Neuronal stem cell (in vitro differentiated cells): ENCODE measurements at regions not wholly inside any gene's neighbourhood (a gene's known extent, or its start where the extent isn't known, plus 50 kb on each side); places are given as distances from the start of the nearest gene placed in this dataset.

Experiments
- DNase-seq: peaks from one replicate; pipeline ENCODE4 v3.0.0-alpha.2; 2013; ENCODE audit warnings: low spot score
- H2AFZ ChIP-seq: one replicate; pipeline ENCODE4 v1.6.1; 2013; ENCODE audit warnings: mild to moderate bottlenecking, low read length, inconsistent platforms
- H2AK5ac ChIP-seq: 2 replicates; pipeline ENCODE4 v1.6.1; 2013; ENCODE audit warnings: low read depth, mild to moderate bottlenecking, inconsistent platforms, low read length, moderate library complexity, mixed read lengths
- H2BK120ac ChIP-seq: 2 replicates; pipeline ENCODE4 v1.6.1; 2013; ENCODE audit warnings: low read depth, mild to moderate bottlenecking, inconsistent platforms, low read length, moderate library complexity, mixed read lengths
- H2BK12ac ChIP-seq: one replicate; pipeline ENCODE4 v1.6.1; 2013; ENCODE audit warnings: low read length, inconsistent platforms
- H2BK15ac ChIP-seq: 2 replicates; pipeline ENCODE4 v1.6.1; 2013; ENCODE audit warnings: mild to moderate bottlenecking, low read length, inconsistent platforms, mixed read lengths
- H2BK5ac ChIP-seq: one replicate; pipeline ENCODE4 v1.6.1; 2013; ENCODE audit warnings: inconsistent platforms, mild to moderate bottlenecking, low read length, moderate library complexity
- H3K14ac ChIP-seq: one replicate; pipeline ENCODE4 v1.6.1; 2013; ENCODE audit warnings: low read length, inconsistent platforms
- H3K18ac ChIP-seq: 2 replicates; pipeline ENCODE4 v1.6.1; 2013; ENCODE audit warnings: low read length, inconsistent platforms
- H3K23ac ChIP-seq: 2 replicates; pipeline ENCODE4 v1.6.1; 2013; ENCODE audit warnings: low read depth, mild to moderate bottlenecking, mixed read lengths, low read length, inconsistent platforms; ENCODE audit not compliant: poor library complexity
- H3K27ac ChIP-seq: replicated peaks from 3 replicates; pipeline ENCODE4 v1.5.1; 2013; ENCODE audit warnings: low read length, inconsistent platforms
- H3K27me3 ChIP-seq, 3 experiments: 2 replicates each; pipeline ENCODE4 v1.6.1; 2013; ENCODE audit warnings: low read length in 3 of 3, mild to moderate bottlenecking in 2 of 3, inconsistent platforms in 1 of 3, low read depth in 1 of 3, mixed read lengths in 1 of 3, moderate library complexity in 1 of 3; ENCODE audit not compliant: control insufficient read depth in 3 of 3, insufficient read depth in 3 of 3
- H3K36me3 ChIP-seq, 2 donors: replicated peaks in 1 of 2; 2 replicates each; pipeline ENCODE4 v1.6.1; 2013; ENCODE audit warnings: low read length in 2 of 2; ENCODE audit not compliant: control insufficient read depth in 2 of 2, insufficient read depth in 2 of 2
- H3K4ac ChIP-seq: 2 replicates; pipeline ENCODE4 v1.6.1; 2013; ENCODE audit warnings: inconsistent platforms, mild to moderate bottlenecking, low read length, moderate library complexity
- H3K4me1 ChIP-seq, 2 donors: 1 replicate in 1 of 2; 2 replicates in 1 of 2; pipeline ENCODE4 v1.6.1; 2013; ENCODE audit warnings: low read length in 2 of 2, low read depth in 1 of 2; ENCODE audit not compliant: control insufficient read depth in 2 of 2, insufficient read depth in 1 of 2
- H3K4me2 ChIP-seq: one replicate; pipeline ENCODE4 v1.6.1; 2013; ENCODE audit warnings: mild to moderate bottlenecking, low read length, inconsistent platforms; ENCODE audit not compliant: insufficient read depth, poor library complexity, severe bottlenecking
- H3K4me3 ChIP-seq, 2 donors: 2 replicates each; pipeline ENCODE4 v1.5.1; 2013; ENCODE audit warnings: low read length in 2 of 2, mild to moderate bottlenecking in 2 of 2, inconsistent platforms in 1 of 2, moderate library complexity in 1 of 2
- H3K79me1 ChIP-seq: one replicate; pipeline ENCODE4 v1.6.1; 2013; ENCODE audit warnings: low read depth, mild to moderate bottlenecking, inconsistent platforms, low read length, moderate library complexity
- H3K9ac ChIP-seq: one replicate; pipeline ENCODE4 v1.6.1; 2013; ENCODE audit warnings: mild to moderate bottlenecking, low read depth, low read length, inconsistent platforms; ENCODE audit not compliant: poor library complexity
- H3K9me3 ChIP-seq, 2 donors: replicated peaks in 1 of 2; 2 replicates each; pipeline versions ENCODE3 to v1.6.1; 2013; ENCODE audit warnings: low read length in 2 of 2, mild to moderate bottlenecking in 2 of 2, inconsistent platforms in 1 of 2, low read depth in 1 of 2, mixed read lengths in 1 of 2, moderate library complexity in 1 of 2; ENCODE audit not compliant: control insufficient read depth in 2 of 2, insufficient read depth in 1 of 2
- H4K8ac ChIP-seq: one replicate; pipeline ENCODE4 v1.6.1; 2013; ENCODE audit warnings: low read depth, mild to moderate bottlenecking, inconsistent platforms, low read length, moderate library complexity
- H4K91ac ChIP-seq: one replicate; pipeline ENCODE4 v1.6.1; 2013; ENCODE audit warnings: low read length, low read depth, mild to moderate bottlenecking, inconsistent platforms; ENCODE audit not compliant: poor library complexity
- WGBS, 2 donors: extraction: QIAGEN DNeasy Blood & Tissue Kit; methylation state at CpG; one replicate each; pipeline ENCODE4 v1.1.7; 2013; ENCODE audit warnings: missing lambda C conversion rate in 2 of 2, mixed read lengths in 1 of 2; ENCODE audit not compliant: insufficient read length in 2 of 2, insufficient replicate concordance in 1 of 2; ENCODE audit errors: extremely low coverage in 2 of 2; 5-methylcytosine and 5-hydroxymethylcytosine counted together

GRCh38 chr5:124402144-124402581 is 344.3 kb downstream of the ZNF608 start:
- no CpG with 5 or more reads among the region's 3 CpGs for WGBS, 2 donors
- no peak overlapping the region for H3K4me3 ChIP-seq
- no peak for DNase-seq

GRCh38 chr5:124401476-124402143 is 344.8 kb downstream of the ZNF608 start:
- H2AFZ ChIP-seq: peak overlapping the region; percentile 75
- H3K4me1 ChIP-seq: peaks cover 12 to 14% of the 10 kb centered on the region in 2 donors
- WGBS, 2 donors: no CpG with 5 or more reads among the region's 6 CpGs
- H2BK5ac ChIP-seq: no peak overlapping the region
- H2AK5ac ChIP-seq: no peak overlapping the region
- H3K27ac ChIP-seq: no peak overlapping the region
- H3K18ac ChIP-seq: no peak overlapping the region
- no peak overlapping the region for H3K14ac ChIP-seq
- no peak overlapping the region for H2BK15ac ChIP-seq
- no peak overlapping the region for H4K8ac ChIP-seq
- no peak overlapping the region for H3K23ac ChIP-seq
- H3K9me3 ChIP-seq: no peaks in the 10 kb centered on the region
- H2BK12ac ChIP-seq: no peak overlapping the region
- H3K9ac ChIP-seq: no peak overlapping the region
- no peaks in the 10 kb centered on the region for H3K79me1 ChIP-seq
- no peak overlapping the region for H3K4me2 ChIP-seq
- no peaks in the 10 kb centered on the region for H3K36me3 ChIP-seq
- no peak for DNase-seq
- H3K27me3 ChIP-seq: no peaks in the 10 kb centered on the region
- no peak overlapping the region for H2BK120ac ChIP-seq
- H3K4ac ChIP-seq: no peak overlapping the region
- no peak overlapping the region for H3K4me3 ChIP-seq
- no peak overlapping the region for H4K91ac ChIP-seq

More at GRCh38 chr5:124402144-124402581, 344.3 kb downstream of the ZNF608 start:
- no peak overlapping the region for H3K4me2 ChIP-seq
- H3K36me3 ChIP-seq: no peaks in the 10 kb centered on the region
- no peak overlapping the region for H3K9ac ChIP-seq
- H3K23ac ChIP-seq: no peak overlapping the region
- no peak overlapping the region for H2BK12ac ChIP-seq
- H3K14ac ChIP-seq: no peak overlapping the region
- H3K4ac ChIP-seq: no peak overlapping the region
- H2BK5ac ChIP-seq: no peak overlapping the region
- peaks cover 10 to 14% of the 10 kb centered on the region in 2 donors for H3K4me1 ChIP-seq
- H3K18ac ChIP-seq: no peak overlapping the region
- H3K9me3 ChIP-seq: no peaks in the 10 kb centered on the region
- no peak overlapping the region for H4K91ac ChIP-seq
- peak overlapping the region; percentile 75 for H2AFZ ChIP-seq
- H2BK120ac ChIP-seq: no peak overlapping the region
- H4K8ac ChIP-seq: no peak overlapping the region
- H3K27ac ChIP-seq: no peak overlapping the region
- no peaks in the 10 kb centered on the region for H3K79me1 ChIP-seq
- no peak overlapping the region for H2BK15ac ChIP-seq
- no peak overlapping the region for H2AK5ac ChIP-seq
- no peaks in the 10 kb centered on the region for H3K27me3 ChIP-seq

- Histone ChIP-seq H4K91ac (no peak overlapping the region), H3K18ac (no peak overlapping the region), H3K4me2 (no peak overlapping the region), H3K36me3 (no peaks in the 10 kb centered on the region), H2AFZ (no peak overlapping the region), H2BK12ac (no peak overlapping the region), H3K23ac (no peak overlapping the region), H3K9me3 (no peaks in the 10 kb centered on the region), H2BK5ac (no peak overlapping the region), H2BK120ac (no peak overlapping the region), H3K4me1 (peaks cover 23 to 24% of the 10 kb centered on the region in 2 donors), H3K79me1 (no peaks in the 10 kb centered on the region), H3K4me3 (no peak overlapping the region), H3K27me3 (peaks cover 0 to 3% (median 0%) of the 10 kb centered on the region in 3 experiments), H3K27ac (no peak overlapping the region), H3K14ac (no peak overlapping the region), H2BK15ac (no peak overlapping the region), H3K4ac (no peak overlapping the region), H3K9ac (no peak overlapping the region), H2AK5ac (no peak overlapping the region), H4K8ac (no peak overlapping the region)
- DNase-seq: no peak
- WGBS, 2 donors: no CpG with 5 or more reads among the region's 3 CpGs
Observed at GRCh38 chr5:124399426-124399961, 346.9 kb downstream of the ZNF608 start.

- Histone ChIP-seq H3K27me3 (peaks cover 0 to 3% (median 0%) of the 10 kb centered on the region in 3 experiments), H3K9ac (no peak overlapping the region), H2BK120ac (no peak overlapping the region), H3K9me3 (no peaks in the 10 kb centered on the region), H3K14ac (no peak overlapping the region), H3K36me3 (no peaks in the 10 kb centered on the region), H3K18ac (no peak overlapping the region), H3K4me3 (no peak overlapping the region), H2BK15ac (no peak overlapping the region), H3K4ac (no peak overlapping the region), H2BK5ac (no peak overlapping the region), H3K4me1 (peaks cover 28 to 29% of the 10 kb centered on the region in 2 donors), H4K8ac (no peak overlapping the region), H3K23ac (no peak overlapping the region), H4K91ac (no peak overlapping the region), H2BK12ac (no peak overlapping the region), H2AFZ (no peak overlapping the region), H2AK5ac (no peak overlapping the region), H3K4me2 (no peak overlapping the region), H3K27ac (no peak overlapping the region), H3K79me1 (no peaks in the 10 kb centered on the region)
- no peak for DNase-seq
- no CpG with 5 or more reads among the region's 2 CpGs for WGBS, 2 donors
Observed at GRCh38 chr5:124398460-124398859, 348.0 kb downstream of the ZNF608 start.
